Mesenchymal stem cell (in vitro differentiated cells and primary cell): ENCODE measurements at regions not wholly inside any gene's neighbourhood (a gene's known extent, or its start where the extent isn't known, plus 50 kb on each side); places are given as distances from the start of the nearest gene placed in this dataset.

Source experiments
- DNase-seq: peaks from one replicate; pipeline ENCODE4 v3.0.0-alpha.2; 2013
- H2AFZ ChIP-seq: one replicate; pipeline ENCODE4 v1.6.1; 2013; ENCODE audit warnings: low read depth, mild to moderate bottlenecking, control low read depth, inconsistent platforms, low read length, moderate library complexity
- H2AK5ac ChIP-seq: 2 replicates; pipeline ENCODE4 v1.6.1; 2013; ENCODE audit warnings: low read length, moderate library complexity, mild to moderate bottlenecking, inconsistent platforms; ENCODE audit not compliant: severe bottlenecking
- H2BK120ac ChIP-seq: one replicate; pipeline ENCODE4 v1.6.1; 2013; ENCODE audit warnings: low read depth, mild to moderate bottlenecking, inconsistent platforms, low read length, moderate library complexity
- H2BK12ac ChIP-seq, 2 experiments: one replicate each; pipeline ENCODE4 v1.6.1; 2013; ENCODE audit warnings: inconsistent platforms in 2 of 2, low read length in 2 of 2, mild to moderate bottlenecking in 2 of 2, moderate library complexity in 2 of 2, control low read depth in 1 of 2
- H2BK15ac ChIP-seq: one replicate; pipeline ENCODE4 v1.6.1; 2013; ENCODE audit warnings: mild to moderate bottlenecking, low read depth, inconsistent platforms; ENCODE audit not compliant: poor library complexity, severe bottlenecking
- H2BK5ac ChIP-seq: 2 replicates; pipeline ENCODE4 v1.6.1; 2013; ENCODE audit warnings: low read depth, mild to moderate bottlenecking, low read length, control low read depth, inconsistent platforms; ENCODE audit not compliant: poor library complexity, severe bottlenecking
- H3K14ac ChIP-seq, 2 experiments: one replicate each; pipeline ENCODE4 v1.6.1; 2013; ENCODE audit warnings: inconsistent platforms in 2 of 2, low read length in 2 of 2, control low read depth in 1 of 2, mild to moderate bottlenecking in 1 of 2, moderate library complexity in 1 of 2
- H3K18ac ChIP-seq, 2 experiments: one replicate each; pipeline ENCODE4 v1.6.1; 2013; ENCODE audit warnings: inconsistent platforms in 2 of 2, low read length in 2 of 2, control low read depth in 1 of 2, low read depth in 1 of 2, mild to moderate bottlenecking in 1 of 2
- H3K23ac ChIP-seq, 2 experiments: one replicate each; pipeline ENCODE4 v1.6.1; 2013; ENCODE audit warnings: inconsistent platforms in 2 of 2, low read length in 2 of 2, mild to moderate bottlenecking in 2 of 2, moderate library complexity in 2 of 2, control low read depth in 1 of 2
- H3K27ac ChIP-seq: 2 replicates; pipeline ENCODE4 v1.5.1; 2013; ENCODE audit warnings: mild to moderate bottlenecking, moderate library complexity, low read length, control low read depth, inconsistent platforms; ENCODE audit not compliant: poor library complexity, severe bottlenecking
- H3K27me3 ChIP-seq, 2 experiments: 2 replicates each; pipeline versions ENCODE4 v1.6.1 to v1.7.0; 2013; ENCODE audit warnings: low read length in 2 of 2, mild to moderate bottlenecking in 2 of 2, moderate library complexity in 2 of 2, control low read depth in 1 of 2, inconsistent platforms in 1 of 2; ENCODE audit not compliant: control insufficient read depth in 1 of 2, insufficient read depth in 1 of 2
- H3K36me3 ChIP-seq, 2 experiments: 2 replicates each; pipeline versions ENCODE4 v1.6.1 to v1.7.0; 2013; ENCODE audit warnings: low read length in 2 of 2, control low read depth in 1 of 2, inconsistent platforms in 1 of 2, low read depth in 1 of 2, mild to moderate bottlenecking in 1 of 2; ENCODE audit not compliant: insufficient read depth in 2 of 2, control insufficient read depth in 1 of 2
- H3K4ac ChIP-seq, 2 experiments: one replicate each; pipeline ENCODE4 v1.6.1; 2013; ENCODE audit warnings: inconsistent platforms in 2 of 2, low read length in 2 of 2, mild to moderate bottlenecking in 2 of 2, moderate library complexity in 2 of 2, control low read depth in 1 of 2, low read depth in 1 of 2
- H3K4me1 ChIP-seq: 2 replicates; pipeline ENCODE4 v1.6.1; 2013; ENCODE audit warnings: low read depth, low read length, control low read depth; ENCODE audit not compliant: control insufficient read depth, insufficient read depth
- H3K4me2 ChIP-seq: 2 replicates; pipeline ENCODE4 v1.6.1; 2013; ENCODE audit warnings: low read length, mild to moderate bottlenecking, inconsistent platforms; ENCODE audit not compliant: poor library complexity, severe bottlenecking
- H3K4me3 ChIP-seq, 2 experiments: 2 replicates each; pipeline versions ENCODE4 v1.5.1 to v1.7.0; 2013; ENCODE audit warnings: low read length in 2 of 2, mild to moderate bottlenecking in 2 of 2, control low read depth in 1 of 2, low read depth in 1 of 2; ENCODE audit not compliant: insufficient read depth in 1 of 2
- H3K79me1 ChIP-seq: replicated peaks from 2 replicates; pipeline ENCODE4 v1.6.1; 2013; ENCODE audit warnings: mild to moderate bottlenecking, control low read depth, low read length, inconsistent platforms; ENCODE audit not compliant: poor library complexity, severe bottlenecking
- H3K9ac ChIP-seq: 2 replicates; pipeline ENCODE4 v1.7.0; 2013; ENCODE audit warnings: mild to moderate bottlenecking, low read length, moderate library complexity
- H3K9me3 ChIP-seq: 2 replicates; pipeline ENCODE4 v1.7.0; 2013; ENCODE audit warnings: mild to moderate bottlenecking, low read length; ENCODE audit not compliant: control insufficient read depth
- H4K8ac ChIP-seq: one replicate; pipeline ENCODE4 v1.6.1; 2013; ENCODE audit warnings: inconsistent platforms, mild to moderate bottlenecking, low read length, moderate library complexity
- H4K91ac ChIP-seq: one replicate; pipeline ENCODE4 v1.6.1; 2013; ENCODE audit warnings: mild to moderate bottlenecking, low read length, inconsistent platforms
- WGBS: methylation state at CpG from one replicate; pipeline ENCODE4 v1.1.7; 2013; ENCODE audit warnings: mixed read lengths; 5-methylcytosine and 5-hydroxymethylcytosine counted together

GRCh38 chr11:112631333-112631732 is 329.9 kb upstream of the NCAM1 start:
- Histone ChIP-seq H3K4me2 (no peak overlapping the region), H3K4me3 (no peak overlapping the region), H2BK5ac (no peak overlapping the region), H3K23ac (no peak overlapping the region), H2BK15ac (no peak overlapping the region), H3K36me3 (no peaks in the 10 kb centered on the region), H2AK5ac (no peak overlapping the region), H3K27ac (no peak overlapping the region), H3K18ac (no peak overlapping the region), H2BK120ac (no peak overlapping the region), H2AFZ (no peak overlapping the region), H4K8ac (no peak overlapping the region), H3K4ac (no peak overlapping the region), H3K9ac (no peak overlapping the region), H3K9me3 (no peaks in the 10 kb centered on the region), H4K91ac (no peak overlapping the region), H3K14ac (no peak overlapping the region), H2BK12ac (no peak overlapping the region), H3K27me3 (peaks cover 0 to 38% of the 10 kb centered on the region in 2 experiments), H3K4me1 (no peaks in the 10 kb centered on the region), H3K79me1 (no peaks in the 10 kb centered on the region)
- DNase-seq, result no peak

- H3K9ac ChIP-seq, result no peak overlapping the region
- no peak overlapping the region for H2BK120ac ChIP-seq
- H3K27ac ChIP-seq, result no peak overlapping the region
- H3K79me1 ChIP-seq, result no peaks in the 10 kb centered on the region
- no peak overlapping the region for H4K8ac ChIP-seq
- H4K91ac ChIP-seq, result no peak overlapping the region
- no peaks in the 10 kb centered on the region for H3K36me3 ChIP-seq
- 59% methylated on average over 5 of the region's 5 CpGs for WGBS
- no peak for DNase-seq
- no peak overlapping the region for H3K18ac ChIP-seq
- H2BK15ac ChIP-seq, result no peak overlapping the region
- H3K4me2 ChIP-seq, result no peak overlapping the region
- peaks cover 0 to 43% of the 10 kb centered on the region in 2 experiments for H3K27me3 ChIP-seq
- H3K23ac ChIP-seq, result no peak overlapping the region
- no peak overlapping the region for H2BK12ac ChIP-seq
- no peak overlapping the region for H2AK5ac ChIP-seq
- no peak overlapping the region for H2BK5ac ChIP-seq
- no peak overlapping the region for H3K4me3 ChIP-seq
- H3K4me1 ChIP-seq, result no peaks in the 10 kb centered on the region
- no peaks in the 10 kb centered on the region for H3K9me3 ChIP-seq
- no peak overlapping the region for H2AFZ ChIP-seq
- H3K4ac ChIP-seq, result no peak overlapping the region
- no peak overlapping the region for H3K14ac ChIP-seq
Measured at GRCh38 chr11:112632866-112633505, 328.2 kb upstream of the NCAM1 start.

GRCh38 chr11:112634551-112634950 is 326.7 kb upstream of the NCAM1 start:
- H3K4me1 ChIP-seq, result no peaks in the 10 kb centered on the region
- H2BK15ac ChIP-seq, result no peak overlapping the region
- H3K14ac ChIP-seq, result no peak overlapping the region
- H4K8ac ChIP-seq, result no peak overlapping the region
- no peaks in the 10 kb centered on the region for H3K9me3 ChIP-seq
- peaks cover 0 to 36% of the 10 kb centered on the region in 2 experiments for H3K27me3 ChIP-seq
- no peak overlapping the region for H3K9ac ChIP-seq
- H3K23ac ChIP-seq, result no peak overlapping the region
- no peak overlapping the region for H2BK5ac ChIP-seq
- H3K79me1 ChIP-seq, result no peaks in the 10 kb centered on the region
- no peak overlapping the region for H3K18ac ChIP-seq
- no peak for DNase-seq
- no peak overlapping the region for H3K4me2 ChIP-seq
- H3K4ac ChIP-seq, result no peak overlapping the region
- no peaks in the 10 kb centered on the region for H3K36me3 ChIP-seq
- H2AK5ac ChIP-seq, result no peak overlapping the region
- H3K27ac ChIP-seq, result no peak overlapping the region
- no peak overlapping the region for H2BK12ac ChIP-seq
- 67% methylated on average over 6 of the region's 6 CpGs for WGBS
- no peak overlapping the region for H3K4me3 ChIP-seq
- H2AFZ ChIP-seq, result no peak overlapping the region
- no peak overlapping the region for H2BK120ac ChIP-seq
- no peak overlapping the region for H4K91ac ChIP-seq

DNA sequence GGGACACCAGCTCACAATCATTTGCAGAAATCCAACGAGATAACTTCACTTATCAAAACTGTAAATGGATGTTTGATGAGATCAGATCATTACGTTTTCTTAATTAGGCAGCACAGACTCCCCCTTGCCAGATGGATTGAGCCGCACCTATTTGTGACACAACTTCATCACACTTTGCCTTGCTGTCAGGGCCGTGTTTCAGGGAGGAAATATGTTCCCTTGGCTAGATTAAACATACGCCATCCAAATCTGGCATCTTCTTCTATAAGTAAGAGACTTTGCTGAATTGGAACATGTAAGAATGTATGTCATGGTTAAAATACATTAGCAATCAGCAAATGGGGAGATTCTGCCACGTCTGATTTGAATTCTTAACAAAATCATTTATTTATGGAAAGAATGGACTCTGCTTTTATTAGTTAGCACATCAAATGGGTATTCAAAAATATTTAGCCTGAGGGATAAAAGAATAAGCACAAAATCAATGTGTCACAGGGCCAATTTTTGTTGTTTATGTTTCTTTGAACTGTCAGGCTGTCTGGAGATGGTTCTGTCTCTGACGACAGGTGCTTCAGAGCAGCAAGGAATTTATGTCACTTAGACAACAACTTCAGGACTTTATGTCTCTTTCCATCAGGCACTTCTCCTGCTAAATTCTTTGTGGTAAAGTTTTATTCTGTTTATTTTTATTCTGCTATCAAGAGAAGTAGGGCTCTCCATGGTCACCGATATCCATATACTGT is 326.1 kb upstream of the NCAM1 start:
- H3K4me1 ChIP-seq, result no peaks in the 10 kb centered on the region
- H3K4me2 ChIP-seq, result no peak overlapping the region
- H3K23ac ChIP-seq, result no peak overlapping the region
- no peak overlapping the region for H3K14ac ChIP-seq
- no peak overlapping the region for H2BK120ac ChIP-seq
- H3K4me3 ChIP-seq, result no peak overlapping the region
- H3K4ac ChIP-seq, result no peak overlapping the region
- H3K9ac ChIP-seq, result no peak overlapping the region
- no peak overlapping the region for H2AK5ac ChIP-seq
- H3K9me3 ChIP-seq, result no peaks in the 10 kb centered on the region
- DNase-seq, result no peak
- 39% methylated on average over 4 of the region's 8 CpGs for WGBS
- H3K79me1 ChIP-seq, result no peaks in the 10 kb centered on the region
- no peaks in the 10 kb centered on the region for H3K36me3 ChIP-seq
- H3K27ac ChIP-seq, result no peak overlapping the region
- no peak overlapping the region for H2BK12ac ChIP-seq
- peaks cover 0 to 36% of the 10 kb centered on the region in 2 experiments for H3K27me3 ChIP-seq
- H2AFZ ChIP-seq, result no peak overlapping the region
- no peak overlapping the region for H4K8ac ChIP-seq
- no peak overlapping the region for H4K91ac ChIP-seq
- no peak overlapping the region for H2BK15ac ChIP-seq
- no peak overlapping the region for H2BK5ac ChIP-seq
- no peak overlapping the region for H3K18ac ChIP-seq
